Thoracic aorta (tissue), 2 donors: ENCODE measurements at regions not wholly inside any gene's neighbourhood (a gene's known extent, or its start where the extent isn't known, plus 50 kb on each side); places are given as distances from the start of the nearest gene placed in this dataset.

ENCODE experiments used
- ATAC-seq: fragments of 150-250 bp; one replicate; pipeline ENCODE4 v1.8.0; 2017; ENCODE audit warnings: low read depth; ENCODE audit not compliant: insufficient number of reproducible peaks, low FRiP score
- DNase-seq: peaks from one replicate; pipeline ENCODE4 v3.0.0-alpha.2; 2020; ENCODE audit warnings: low spot score
- H3K27ac ChIP-seq, 2 donors: fragments of 200-600 bp; sonication (generic); 1 replicate in 1 of 2; 2 replicates in 1 of 2; pipeline ENCODE4 v1.5.1; 2016; ENCODE audit warnings: mild to moderate bottlenecking in 2 of 2, moderate library complexity in 2 of 2
- H3K27me3 ChIP-seq: fragments of 200-600 bp; sonication (generic); replicated peaks from 2 replicates; pipeline ENCODE4 v1.6.0; 2016; ENCODE audit warnings: mild to moderate bottlenecking; ENCODE audit not compliant: insufficient read depth
- H3K36me3 ChIP-seq: fragments of 200-600 bp; sonication (generic); one replicate; pipeline ENCODE4 v1.5.1; 2016
- H3K4me1 ChIP-seq, 2 donors: fragments of 200-600 bp; sonication (generic); 1 replicate in 1 of 2; 2 replicates in 1 of 2; pipeline versions ENCODE4 v1.5.1 to v1.6.0; 2016; ENCODE audit warnings: low read depth in 2 of 2, mild to moderate bottlenecking in 1 of 2; ENCODE audit not compliant: control insufficient read depth in 1 of 2
- H3K4me3 ChIP-seq: fragments of 200-600 bp; sonication (generic); 2 replicates; pipeline ENCODE4 v1.5.1; 2016; ENCODE audit warnings: mild to moderate bottlenecking
- H3K9me3 ChIP-seq: fragments of 200-600 bp; sonication (generic); 2 replicates; pipeline ENCODE4 v1.5.1; 2016
- CTCF ChIP-seq: fragments of 200-600 bp; sonication (generic); IDR thresholded peaks from one replicate; pipeline ENCODE4 v1.5.1; 2019; ENCODE audit warnings: antibody characterized with exemption

GRCh38 chr10:58094985-58095718 lies 172.5 kb downstream of the IPMK start:
- no peaks in the 10 kb centered on the region for H3K4me1 ChIP-seq
- H3K4me3 ChIP-seq, result no peak overlapping the region
- H3K27me3 ChIP-seq, result no peaks in the 10 kb centered on the region
- ATAC-seq (no peak), DNase-seq (no peak)
- H3K36me3 ChIP-seq, result no peaks in the 10 kb centered on the region
- H3K27ac ChIP-seq, result no peak overlapping the region
- TF ChIP-seq CTCF, result no peak
- H3K9me3 ChIP-seq, result no peaks in the 10 kb centered on the region

- Histone ChIP-seq H3K4me3 (no peak overlapping the region), H3K4me1 (no peaks in the 10 kb centered on the region), H3K36me3 (no peaks in the 10 kb centered on the region), H3K27me3 (no peaks in the 10 kb centered on the region), H3K9me3 (no peaks in the 10 kb centered on the region), H3K27ac (no peak overlapping the region)
- no peak for DNase-seq
- no peak for ATAC-seq
- no peak for TF ChIP-seq CTCF
Observed at GRCh38 chr10:58091886-58092285, 175.8 kb downstream of the IPMK start.

GRCh38 chr10:58089739-58090138 lies 178.0 kb downstream of the IPMK start:
- no peaks in the 10 kb centered on the region for H3K36me3 ChIP-seq
- H3K4me1 ChIP-seq, result no peaks in the 10 kb centered on the region
- H3K27ac ChIP-seq, result no peak overlapping the region
- no peak for TF ChIP-seq CTCF
- H3K27me3 ChIP-seq, result no peaks in the 10 kb centered on the region
- ATAC-seq (no peak), DNase-seq (no peak)
- H3K9me3 ChIP-seq, result no peaks in the 10 kb centered on the region
- H3K4me3 ChIP-seq, result no peak overlapping the region

GRCh38 chr10:58087896-58088295 lies 179.8 kb downstream of the IPMK start:
- H3K27ac ChIP-seq, result no peak overlapping the region
- DNase-seq (no peak), ATAC-seq (no peak)
- H3K27me3 ChIP-seq, result no peaks in the 10 kb centered on the region
- H3K4me3 ChIP-seq, result no peak overlapping the region
- no peaks in the 10 kb centered on the region for H3K4me1 ChIP-seq
- no peaks in the 10 kb centered on the region for H3K36me3 ChIP-seq
- no peaks in the 10 kb centered on the region for H3K9me3 ChIP-seq
- TF ChIP-seq CTCF, result no peak

GRCh38 chr10:58086763-58087150 lies 180.9 kb downstream of the IPMK start:
- no peaks in the 10 kb centered on the region for H3K36me3 ChIP-seq
- no peak overlapping the region for H3K27ac ChIP-seq
- H3K4me3 ChIP-seq, result no peak overlapping the region
- ATAC-seq, result no peak
- TF ChIP-seq CTCF, result no peak
- H3K27me3 ChIP-seq, result no peaks in the 10 kb centered on the region
- no peaks in the 10 kb centered on the region for H3K4me1 ChIP-seq
- DNase-seq, result no peak
- no peaks in the 10 kb centered on the region for H3K9me3 ChIP-seq
